Erythroblast (primary cell): ENCODE measurements at regions not wholly inside any gene's neighbourhood (a gene's known extent, or its start where the extent isn't known, plus 50 kb on each side); places are given as distances from the start of the nearest gene placed in this dataset.

Source experiments
- GATA1 ChIP-seq: IDR thresholded peaks from 2 replicates; pipeline ENCODE4 v1.6.1; 2011; ENCODE audit warnings: low read depth, mild to moderate bottlenecking, control low read depth, low read length, moderate library complexity
- POLR2A ChIP-seq: IDR thresholded peaks from 2 replicates; pipeline ENCODE4 v1.6.1; 2011; ENCODE audit warnings: mild to moderate bottlenecking, low read length

DNA sequence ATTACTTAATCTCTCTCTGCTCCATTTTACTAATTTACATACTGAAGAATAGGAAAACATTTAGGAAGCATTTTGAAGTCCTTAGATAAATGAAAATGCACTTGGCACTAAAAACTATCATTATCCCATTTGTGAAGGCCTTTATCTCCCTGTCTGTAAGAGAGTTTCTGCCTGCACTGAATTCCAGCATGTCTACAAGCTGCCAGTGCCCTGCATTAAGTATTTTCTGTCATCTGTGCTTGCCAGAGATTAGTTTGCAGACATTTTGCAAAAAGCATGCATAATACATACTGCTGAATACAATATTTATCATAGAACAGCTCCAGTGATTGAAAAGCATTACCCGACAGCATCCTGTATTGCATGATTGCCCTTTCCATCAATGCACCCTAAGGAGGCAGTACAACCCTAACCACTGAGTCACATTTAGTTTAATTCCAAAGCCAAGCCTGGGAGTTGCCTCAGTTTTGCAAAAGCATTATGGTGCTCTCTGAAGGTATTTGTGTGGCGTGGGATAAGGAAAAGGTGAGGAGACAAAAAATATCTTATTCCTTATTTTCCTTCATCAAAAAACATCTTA, 280.2 kb upstream of the TOM1L1 start:
- TF ChIP-seq POLR2A = no peak
- TF ChIP-seq GATA1 = no peak
